CD14-positive monocyte (primary cell): ENCODE measurements at regions not wholly inside any gene's neighbourhood (a gene's known extent, or its start where the extent isn't known, plus 50 kb on each side); places are given as distances from the start of the nearest gene placed in this dataset.

Experiments used
- DNase-seq, 3 donors: peaks; one replicate each; pipeline ENCODE4 v3.0.0-alpha.2; 2011 to 2022
- H2AFZ ChIP-seq: 2 replicates; pipeline ENCODE4 v1.6.0; 2012; ENCODE audit warnings: mild to moderate bottlenecking, low read depth, low read length, inconsistent platforms; ENCODE audit not compliant: insufficient read depth, poor library complexity, severe bottlenecking
- H3K27ac ChIP-seq, 2 donors: 1 replicate in 1 of 2; 2 replicates in 1 of 2; pipeline ENCODE4 v1.5.1; 2012 to 2013; ENCODE audit warnings: low read length in 2 of 2, control low read depth in 1 of 2, inconsistent platforms in 1 of 2, low read depth in 1 of 2, mild to moderate bottlenecking in 1 of 2
- H3K27me3 ChIP-seq, 2 donors: one replicate each; pipeline versions ENCODE4 v1.6.0 to v1.6.1; 2011 to 2013; ENCODE audit warnings: low read length in 2 of 2; ENCODE audit not compliant: control insufficient read depth in 2 of 2, insufficient read depth in 2 of 2
- H3K36me3 ChIP-seq, 2 donors: replicated peaks in 1 of 2; 1 replicate in 1 of 2; 2 replicates in 1 of 2; pipeline versions ENCODE4 v1.5.1 to v1.6.1; 2012 to 2013; ENCODE audit warnings: low read length in 2 of 2, control low read depth in 1 of 2, inconsistent platforms in 1 of 2, mild to moderate bottlenecking in 1 of 2; ENCODE audit not compliant: insufficient read depth in 2 of 2, control insufficient read depth in 1 of 2
- H3K4me1 ChIP-seq, 2 donors: 1 replicate in 1 of 2; 2 replicates in 1 of 2; pipeline versions ENCODE4 v1.5.1 to v1.6.1; 2012 to 2013; ENCODE audit warnings: low read length in 2 of 2, control low read depth in 1 of 2, inconsistent platforms in 1 of 2, mild to moderate bottlenecking in 1 of 2, moderate library complexity in 1 of 2; ENCODE audit not compliant: insufficient read depth in 2 of 2, control insufficient read depth in 1 of 2
- H3K4me2 ChIP-seq: replicated peaks from 2 replicates; pipeline ENCODE3; 2012; ENCODE audit warnings: low read length, moderate library complexity, mild to moderate bottlenecking; ENCODE audit not compliant: poor library complexity, severe bottlenecking; ENCODE audit errors: extremely low read depth
- H3K4me3 ChIP-seq, 3 experiments: fragments of 200-600 bp in 1 of 3; sonication (generic) in 1 of 3; replicated peaks in 1 of 3; 1 replicate in 2 of 3; 2 replicates in 1 of 3; pipeline ENCODE4 v1.5.1; 2011 to 2013; ENCODE audit warnings: low read length in 3 of 3, mild to moderate bottlenecking in 3 of 3, control low read depth in 2 of 3, low read depth in 2 of 3, inconsistent platforms in 1 of 3, moderate library complexity in 1 of 3
- H3K79me2 ChIP-seq: 2 replicates; pipeline ENCODE4 v1.6.0; 2012; ENCODE audit warnings: mild to moderate bottlenecking, control low read depth, inconsistent platforms, low read length, moderate library complexity; ENCODE audit not compliant: insufficient read depth
- H3K9ac ChIP-seq: 2 replicates; pipeline ENCODE4 v1.6.0; 2017; ENCODE audit warnings: low read length, mild to moderate bottlenecking; ENCODE audit not compliant: insufficient read depth, poor library complexity, severe bottlenecking
- H3K9me3 ChIP-seq, 2 donors: replicated peaks in 1 of 2; 1 replicate in 1 of 2; 2 replicates in 1 of 2; pipeline versions ENCODE4 v1.5.1 to v1.6.1; 2012 to 2013; ENCODE audit warnings: low read length in 2 of 2, control low read depth in 1 of 2; ENCODE audit not compliant: control insufficient read depth in 1 of 2, insufficient read depth in 1 of 2
- H4K20me1 ChIP-seq: 2 replicates; pipeline ENCODE4 v1.6.0; 2012; ENCODE audit warnings: mild to moderate bottlenecking, low read length, control low read depth, moderate library complexity; ENCODE audit not compliant: insufficient read depth
- H3K27ac Mint-ChIP-seq, 7 donors: one replicate each; pipeline ENCODE4 v1.8.0; 2020; ENCODE audit warnings: mild to moderate bottlenecking in 7 of 7, mixed read lengths in 7 of 7, moderate library complexity in 6 of 7, inconsistent platforms in 2 of 7
- H3K27me3 Mint-ChIP-seq, 3 donors: one replicate each; pipeline ENCODE4 v1.8.0; 2021 to 2022; ENCODE audit warnings: low read depth in 3 of 3, mild to moderate bottlenecking in 3 of 3, mixed read lengths in 3 of 3, moderate library complexity in 3 of 3, inconsistent platforms in 1 of 3
- H3K36me3 Mint-ChIP-seq, 2 donors: one replicate each; pipeline ENCODE4 v1.8.0; 2020; ENCODE audit warnings: mixed read lengths in 2 of 2, inconsistent platforms in 1 of 2, mild to moderate bottlenecking in 1 of 2
- H3K4me1 Mint-ChIP-seq: one replicate; pipeline ENCODE4 v1.8.0; 2020; ENCODE audit warnings: mild to moderate bottlenecking, mixed read lengths
- H3K4me3 Mint-ChIP-seq, 2 donors: one replicate each; pipeline ENCODE4 v1.8.0; 2020; ENCODE audit warnings: mild to moderate bottlenecking in 2 of 2, mixed read lengths in 2 of 2, moderate library complexity in 1 of 2
- H3K9me3 Mint-ChIP-seq, 7 donors: one replicate each; pipeline ENCODE4 v1.8.0; 2020 to 2022; ENCODE audit warnings: mixed read lengths in 7 of 7, mild to moderate bottlenecking in 6 of 7, moderate library complexity in 6 of 7, inconsistent platforms in 2 of 7
- WGBS: methylation state at CpG from one replicate; pipeline ENCODE4 v1.1.5; 2013; ENCODE audit warnings: missing lambda C conversion rate; ENCODE audit not compliant: insufficient coverage; 5-methylcytosine and 5-hydroxymethylcytosine counted together
- intact Hi-C, 2 donors: fragments of 100-400 bp; cut with micrococcal nuclease; formaldehyde crosslinking; loops; one replicate each; pipeline versions ENCODE4 v1.15.0 to v1.15.1; 2023
- TF ChIP-seq, protein P1 (sequence below): fragments of 200-600 bp; IDR thresholded peaks from one replicate; pipeline ENCODE4 v1.8.0; 2022; ENCODE audit warnings: antibody characterized with exemption, mild to moderate bottlenecking

DNA sequence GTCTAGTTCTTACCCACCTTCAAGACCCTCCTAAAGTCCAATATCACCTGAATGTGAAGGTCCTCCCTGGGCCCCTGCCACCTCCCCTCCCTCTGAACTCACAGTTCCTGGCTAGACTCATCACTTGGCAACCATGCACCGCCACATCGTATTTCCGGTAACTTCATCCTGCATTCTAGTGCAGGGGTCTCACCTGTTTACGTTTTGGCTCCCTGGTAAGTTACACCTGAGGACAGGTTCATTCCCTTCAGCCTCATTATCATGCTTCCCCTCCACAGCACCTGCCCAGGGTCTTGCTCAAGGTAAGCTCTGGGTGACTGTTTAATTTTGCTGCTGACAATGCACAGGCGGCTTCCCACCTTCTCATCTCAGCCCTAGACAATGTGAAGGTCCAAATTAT lies 93.1 kb downstream of the MIS18A start:
- H4K20me1 ChIP-seq: no peaks in the 10 kb centered on the region
- H3K4me1 Mint-ChIP-seq: no peaks in the 10 kb centered on the region
- intact Hi-C loops: no loop called here
- no peaks in the 10 kb centered on the region for H3K36me3 Mint-ChIP-seq
- H3K27me3 Mint-ChIP-seq: peaks cover 0 to 5% (median 0%) of the 10 kb centered on the region in 3 donors
- H3K9ac ChIP-seq: no peak overlapping the region
- no peak for DNase-seq
- H3K9me3 Mint-ChIP-seq: peaks cover 5 to 18% (median 8%) of the 10 kb centered on the region in 7 donors
- H3K4me1 ChIP-seq: no peaks in the 10 kb centered on the region
- no peaks in the 10 kb centered on the region for H3K36me3 ChIP-seq
- H3K4me3 Mint-ChIP-seq: no peak overlapping the region
- H3K27ac Mint-ChIP-seq: no peak overlapping the region
- 91% methylated on average over 5 of the region's 5 CpGs for whole genome bisulfite sequencing
- no peak overlapping the region for H2AFZ ChIP-seq
- no peak overlapping the region for H3K4me3 ChIP-seq
- H3K27ac ChIP-seq: no peak overlapping the region
- no peaks in the 10 kb centered on the region for H3K79me2 ChIP-seq
- H3K27me3 ChIP-seq: no peaks in the 10 kb centered on the region
- TF ChIP-seq, protein P1, sequence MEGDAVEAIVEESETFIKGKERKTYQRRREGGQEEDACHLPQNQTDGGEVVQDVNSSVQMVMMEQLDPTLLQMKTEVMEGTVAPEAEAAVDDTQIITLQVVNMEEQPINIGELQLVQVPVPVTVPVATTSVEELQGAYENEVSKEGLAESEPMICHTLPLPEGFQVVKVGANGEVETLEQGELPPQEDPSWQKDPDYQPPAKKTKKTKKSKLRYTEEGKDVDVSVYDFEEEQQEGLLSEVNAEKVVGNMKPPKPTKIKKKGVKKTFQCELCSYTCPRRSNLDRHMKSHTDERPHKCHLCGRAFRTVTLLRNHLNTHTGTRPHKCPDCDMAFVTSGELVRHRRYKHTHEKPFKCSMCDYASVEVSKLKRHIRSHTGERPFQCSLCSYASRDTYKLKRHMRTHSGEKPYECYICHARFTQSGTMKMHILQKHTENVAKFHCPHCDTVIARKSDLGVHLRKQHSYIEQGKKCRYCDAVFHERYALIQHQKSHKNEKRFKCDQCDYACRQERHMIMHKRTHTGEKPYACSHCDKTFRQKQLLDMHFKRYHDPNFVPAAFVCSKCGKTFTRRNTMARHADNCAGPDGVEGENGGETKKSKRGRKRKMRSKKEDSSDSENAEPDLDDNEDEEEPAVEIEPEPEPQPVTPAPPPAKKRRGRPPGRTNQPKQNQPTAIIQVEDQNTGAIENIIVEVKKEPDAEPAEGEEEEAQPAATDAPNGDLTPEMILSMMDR: no peak
- no peak overlapping the region for H3K4me2 ChIP-seq
- H3K9me3 ChIP-seq: peaks cover 0 to 11% of the 10 kb centered on the region in 2 donors

DNA sequence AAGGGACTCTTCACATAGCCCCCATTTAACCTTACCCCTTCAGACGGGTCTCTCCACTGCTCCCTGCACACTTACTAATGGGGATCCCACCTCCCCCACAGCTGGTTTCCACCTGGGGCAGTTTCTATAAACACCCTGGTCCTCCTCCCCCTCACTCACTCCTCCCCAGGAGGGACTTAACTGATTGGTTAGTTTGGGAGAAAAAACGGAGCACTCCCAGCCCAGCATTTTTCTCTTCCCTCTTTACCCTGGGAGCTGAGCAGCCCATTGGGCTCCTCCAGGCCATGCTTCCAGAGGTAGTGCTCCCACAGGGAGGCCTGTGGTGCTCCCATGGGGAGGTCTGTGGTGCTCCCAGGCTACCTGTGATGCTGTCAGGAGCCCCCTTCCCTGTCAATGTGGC lies 93.7 kb downstream of the MIS18A start:
- Histone ChIP-seq H3K79me2 (no peaks in the 10 kb centered on the region), H3K27ac (no peak overlapping the region), H3K27me3 (no peaks in the 10 kb centered on the region), H3K36me3 (no peaks in the 10 kb centered on the region), H3K4me3 (no peak overlapping the region), H3K9me3 (peaks cover 0 to 11% of the 10 kb centered on the region in 2 donors), H3K4me2 (no peak overlapping the region), H2AFZ (no peak overlapping the region), H4K20me1 (no peaks in the 10 kb centered on the region), H3K4me1 (no peaks in the 10 kb centered on the region), H3K9ac (no peak overlapping the region)
- 67% methylated on average over 1 of the region's 2 CpGs for WGBS
- no peak for DNase-seq
- Mint-ChIP-seq H3K36me3 (no peaks in the 10 kb centered on the region), H3K4me3 (no peak overlapping the region), H3K9me3 (peaks cover 5 to 18% (median 9%) of the 10 kb centered on the region in 7 donors), H3K27me3 (peaks cover 0 to 8% (median 0%) of the 10 kb centered on the region in 3 donors), H3K4me1 (no peaks in the 10 kb centered on the region), H3K27ac (no peak overlapping the region)
- intact Hi-C loops: no loop called here
- TF ChIP-seq, protein P1: no peak
